ENCODE measurements at regions not wholly inside any gene's neighbourhood (a gene's known extent, or its start where the extent isn't known, plus 50 kb on each side); places are given as distances from the start of the nearest gene placed in this dataset.

DNA sequence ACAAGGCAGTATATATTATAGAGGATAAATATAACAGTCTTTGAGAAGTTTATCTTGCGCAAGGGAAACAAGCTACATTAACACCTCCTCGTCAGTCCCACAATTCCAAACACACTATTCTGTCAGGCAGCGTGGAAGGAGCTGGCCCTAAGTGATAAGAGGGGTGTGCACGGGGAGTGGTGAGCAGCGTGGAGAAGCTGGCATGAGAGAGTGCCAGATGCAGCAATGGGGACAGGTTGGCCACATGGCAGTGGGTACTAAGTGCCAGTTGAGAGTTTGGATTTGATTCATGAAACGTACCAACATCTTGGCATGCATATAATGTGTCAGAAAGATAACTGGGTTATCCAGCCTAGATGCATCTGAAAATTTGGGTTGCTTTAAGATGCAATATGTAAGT, 460.2 kb downstream of the ICE1 start:
- Histone ChIP-seq H3K9me3 (replicated peaks; ENCODE audit: control insufficient read depth, insufficient read depth, low read length) (no peaks in the 10 kb centered on the region), H3K36me3 (ENCODE audit: control insufficient read depth in 2 of 2, extremely low read depth in 1 of 2, insufficient read depth in 2 of 2, low read length in 2 of 2) (no peaks in the 10 kb centered on the region), H2AFZ (ENCODE audit: low read depth, low read length) (no peak overlapping the region), H4K20me1 (replicated peaks; ENCODE audit: control insufficient read depth, extremely low read depth, insufficient read depth, low read length) (no peaks in the 10 kb centered on the region), H3K79me2 (ENCODE audit: control insufficient read depth, insufficient read depth, low read length) (no peaks in the 10 kb centered on the region), H3K9ac (replicated peaks; ENCODE audit: extremely low read depth, insufficient read depth, low read length) (no peak overlapping the region), H3K27me3 (ENCODE audit: control insufficient read depth in 2 of 2, insufficient read depth in 2 of 2, low read length in 2 of 2) (no peaks in the 10 kb centered on the region), H3K4me3 (replicated peaks in 1 of 3; ENCODE audit: insufficient read depth in 1 of 3, low read depth in 1 of 3, low read length in 3 of 3) (no peak overlapping the region), H3K9me1 (replicated peaks; ENCODE audit: control insufficient read depth, extremely low read depth, insufficient read depth, low read length) (no peaks in the 10 kb centered on the region), H3K4me2 (ENCODE audit: insufficient read depth, low read length) (no peak overlapping the region), H3K27ac (ENCODE audit: insufficient read depth, low read depth, low read length) (no peak overlapping the region), H3K4me1 (ENCODE audit: control insufficient read depth, extremely low read depth, insufficient read depth, low read length) (no peaks in the 10 kb centered on the region)
- DNase-seq (ENCODE audit: low read depth, low spot score) (no peak), FAIRE-seq (no peak)
- CTCF ChIA-PET, result no interaction called here
- POLR2A ChIA-PET, result no interaction called here
- intact Hi-C loops (cut with micrococcal nuclease) (no loop called here), dilution Hi-C loops (cut with MboI; ENCODE audit: extremely low pct_ligation_motif_present, low sequenced_read_pairs) (no loop called here)
- TF ChIP-seq JUN (IDR thresholded peaks at IDR 0.05; ENCODE audit: borderline replicate concordance, insufficient read depth, insufficient read length, low read depth), result no peak
- TF ChIP-seq, protein P1, sequence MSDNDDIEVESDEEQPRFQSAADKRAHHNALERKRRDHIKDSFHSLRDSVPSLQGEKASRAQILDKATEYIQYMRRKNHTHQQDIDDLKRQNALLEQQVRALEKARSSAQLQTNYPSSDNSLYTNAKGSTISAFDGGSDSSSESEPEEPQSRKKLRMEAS (IDR thresholded peaks at IDR 0.05; ENCODE audit: insufficient read depth, insufficient read length), result no peak
- TF ChIP-seq POLR2AphosphoS5 (IDR thresholded peaks at IDR 0.05; ENCODE audit: insufficient read depth, low read depth, low read length), result no peak
- no peak for TF ChIP-seq POLR2A (IDR thresholded peaks at IDR 0.05; ENCODE audit: low read depth, low read length)
- TF ChIP-seq GATA2 (IDR thresholded peaks at IDR 0.05; ENCODE audit: insufficient read depth, insufficient read length, low read depth, low read length), result no peak
- TF ChIP-seq, protein P2, sequence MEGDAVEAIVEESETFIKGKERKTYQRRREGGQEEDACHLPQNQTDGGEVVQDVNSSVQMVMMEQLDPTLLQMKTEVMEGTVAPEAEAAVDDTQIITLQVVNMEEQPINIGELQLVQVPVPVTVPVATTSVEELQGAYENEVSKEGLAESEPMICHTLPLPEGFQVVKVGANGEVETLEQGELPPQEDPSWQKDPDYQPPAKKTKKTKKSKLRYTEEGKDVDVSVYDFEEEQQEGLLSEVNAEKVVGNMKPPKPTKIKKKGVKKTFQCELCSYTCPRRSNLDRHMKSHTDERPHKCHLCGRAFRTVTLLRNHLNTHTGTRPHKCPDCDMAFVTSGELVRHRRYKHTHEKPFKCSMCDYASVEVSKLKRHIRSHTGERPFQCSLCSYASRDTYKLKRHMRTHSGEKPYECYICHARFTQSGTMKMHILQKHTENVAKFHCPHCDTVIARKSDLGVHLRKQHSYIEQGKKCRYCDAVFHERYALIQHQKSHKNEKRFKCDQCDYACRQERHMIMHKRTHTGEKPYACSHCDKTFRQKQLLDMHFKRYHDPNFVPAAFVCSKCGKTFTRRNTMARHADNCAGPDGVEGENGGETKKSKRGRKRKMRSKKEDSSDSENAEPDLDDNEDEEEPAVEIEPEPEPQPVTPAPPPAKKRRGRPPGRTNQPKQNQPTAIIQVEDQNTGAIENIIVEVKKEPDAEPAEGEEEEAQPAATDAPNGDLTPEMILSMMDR (IDR thresholded peaks at IDR 0.05; ENCODE audit: extremely low read depth in 1 of 2, insufficient read depth in 1 of 2, low read depth in 1 of 2, low read length in 2 of 2), result no peak
- TF ChIP-seq MYC (IDR thresholded peaks at IDR 0.05; ENCODE audit: low read depth, low read length), result no peak
- no peak for TF ChIP-seq FOS (IDR thresholded peaks at IDR 0.05; ENCODE audit: borderline replicate concordance, insufficient read depth, low read length)
- TF ChIP-seq EZH2 (IDR thresholded peaks at IDR 0.05; ENCODE audit: borderline replicate concordance, low read depth, low read length, severe bottlenecking), result no peak
- BruUV-seq (replicated peaks), result no TSS peak
